GM12872 (cell line): ENCODE measurements at regions not wholly inside any gene's neighbourhood (a gene's known extent, or its start where the extent isn't known, plus 50 kb on each side); places are given as distances from the start of the nearest gene placed in this dataset.

ENCODE experiments used
- TF ChIP-seq, protein P1 (sequence below): IDR thresholded peaks from 3 replicates; pipeline ENCODE4 v1.5.1; 2011; ENCODE audit warnings: low read depth, mild to moderate bottlenecking, low read length, moderate library complexity; ENCODE audit not compliant: insufficient read depth

DNA sequence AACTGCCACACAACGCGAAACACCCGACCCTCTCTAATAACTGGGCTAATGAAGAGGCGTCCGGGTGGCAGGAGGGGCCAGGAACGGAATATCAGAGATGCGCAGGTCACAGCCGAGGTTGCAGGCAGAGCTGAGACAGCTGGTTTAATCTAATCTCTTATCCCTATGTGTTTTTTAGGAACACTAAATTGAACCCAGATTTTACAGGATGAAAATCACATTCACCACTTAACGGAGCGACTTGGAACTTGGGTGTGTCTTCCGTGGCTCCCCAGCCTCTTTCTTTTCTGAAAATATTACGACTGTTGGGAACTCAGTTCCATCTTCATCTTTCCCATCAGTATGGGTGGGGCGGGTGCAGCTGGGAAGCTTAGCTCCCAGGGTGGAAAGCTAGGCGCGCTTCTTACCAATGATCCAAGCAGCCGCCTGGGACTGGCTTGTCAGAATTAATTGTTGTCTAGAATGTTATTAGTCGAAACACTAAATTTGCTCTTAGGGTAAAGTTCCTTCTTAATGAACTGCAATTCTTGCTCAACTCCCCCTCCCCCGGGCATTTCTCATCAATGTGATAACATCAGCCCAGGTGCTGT is 92.5 kb downstream of the IRX2 start:
- TF ChIP-seq, protein P1, sequence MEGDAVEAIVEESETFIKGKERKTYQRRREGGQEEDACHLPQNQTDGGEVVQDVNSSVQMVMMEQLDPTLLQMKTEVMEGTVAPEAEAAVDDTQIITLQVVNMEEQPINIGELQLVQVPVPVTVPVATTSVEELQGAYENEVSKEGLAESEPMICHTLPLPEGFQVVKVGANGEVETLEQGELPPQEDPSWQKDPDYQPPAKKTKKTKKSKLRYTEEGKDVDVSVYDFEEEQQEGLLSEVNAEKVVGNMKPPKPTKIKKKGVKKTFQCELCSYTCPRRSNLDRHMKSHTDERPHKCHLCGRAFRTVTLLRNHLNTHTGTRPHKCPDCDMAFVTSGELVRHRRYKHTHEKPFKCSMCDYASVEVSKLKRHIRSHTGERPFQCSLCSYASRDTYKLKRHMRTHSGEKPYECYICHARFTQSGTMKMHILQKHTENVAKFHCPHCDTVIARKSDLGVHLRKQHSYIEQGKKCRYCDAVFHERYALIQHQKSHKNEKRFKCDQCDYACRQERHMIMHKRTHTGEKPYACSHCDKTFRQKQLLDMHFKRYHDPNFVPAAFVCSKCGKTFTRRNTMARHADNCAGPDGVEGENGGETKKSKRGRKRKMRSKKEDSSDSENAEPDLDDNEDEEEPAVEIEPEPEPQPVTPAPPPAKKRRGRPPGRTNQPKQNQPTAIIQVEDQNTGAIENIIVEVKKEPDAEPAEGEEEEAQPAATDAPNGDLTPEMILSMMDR: no peak

GRCh38 chr5:2658447-2658846 is 93.0 kb downstream of the IRX2 start:
- TF ChIP-seq, protein P1: no peak

DNA sequence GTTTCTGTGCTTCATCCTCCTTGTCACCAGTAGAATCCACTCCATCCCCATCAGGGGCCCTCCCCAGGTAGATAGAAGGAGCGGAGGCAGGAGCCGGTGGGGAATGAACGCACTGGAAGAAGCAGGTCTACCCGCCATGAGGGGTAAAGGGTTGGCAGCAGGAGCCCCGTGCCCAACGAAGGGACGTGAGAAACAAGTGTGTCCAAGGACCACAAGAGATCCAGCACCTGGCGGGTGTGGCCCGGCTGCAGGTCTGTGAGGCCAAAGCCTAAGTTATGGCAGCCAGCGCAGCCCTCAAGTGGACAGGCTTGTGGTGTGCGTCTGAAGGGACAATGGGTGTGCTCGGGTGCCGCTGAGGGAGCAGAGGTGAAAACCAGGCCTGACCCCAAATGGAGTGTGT is 94.3 kb downstream of the IRX2 start:
- TF ChIP-seq, protein P1: no peak

DNA sequence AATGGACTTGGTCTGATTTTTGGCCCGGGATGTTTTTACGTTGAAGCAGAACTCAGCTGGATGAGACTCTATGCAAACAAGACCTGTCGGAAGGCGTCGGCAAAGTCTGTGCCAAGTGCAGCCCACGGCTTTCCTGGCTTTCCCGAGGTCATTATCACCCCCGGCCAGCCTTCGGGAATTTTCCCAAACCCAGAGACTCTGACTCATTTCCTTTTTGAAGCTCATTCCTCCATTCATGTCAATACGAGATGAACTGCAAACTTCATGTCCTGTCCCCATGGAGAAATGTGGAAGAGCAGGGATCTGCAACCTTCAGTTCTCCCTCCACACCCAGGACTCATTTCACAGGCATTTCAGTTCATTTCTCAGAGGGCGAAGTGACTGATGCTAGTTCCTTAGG is 95.3 kb downstream of the IRX2 start:
- TF ChIP-seq, protein P1: no peak

DNA sequence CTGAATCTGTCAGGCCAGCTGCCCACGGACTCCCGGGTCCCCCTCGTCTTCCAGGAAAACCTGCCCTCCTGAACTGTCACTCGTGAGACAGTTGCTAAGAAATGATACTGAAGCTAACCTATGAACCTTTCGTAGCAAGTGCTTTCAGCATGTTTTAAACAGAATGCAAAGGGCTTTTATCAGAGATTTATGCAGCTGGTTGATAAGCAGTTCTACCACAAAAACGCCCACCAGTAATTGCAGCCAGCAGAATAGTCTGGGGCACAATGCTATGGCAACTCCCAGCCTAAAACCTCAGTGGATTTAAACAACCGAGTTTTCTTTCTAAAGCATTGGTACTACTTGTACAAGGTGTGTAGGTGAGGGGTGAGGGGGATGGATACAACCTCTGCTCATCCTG is 97.5 kb downstream of the IRX2 start:
- TF ChIP-seq, protein P1: no peak

DNA sequence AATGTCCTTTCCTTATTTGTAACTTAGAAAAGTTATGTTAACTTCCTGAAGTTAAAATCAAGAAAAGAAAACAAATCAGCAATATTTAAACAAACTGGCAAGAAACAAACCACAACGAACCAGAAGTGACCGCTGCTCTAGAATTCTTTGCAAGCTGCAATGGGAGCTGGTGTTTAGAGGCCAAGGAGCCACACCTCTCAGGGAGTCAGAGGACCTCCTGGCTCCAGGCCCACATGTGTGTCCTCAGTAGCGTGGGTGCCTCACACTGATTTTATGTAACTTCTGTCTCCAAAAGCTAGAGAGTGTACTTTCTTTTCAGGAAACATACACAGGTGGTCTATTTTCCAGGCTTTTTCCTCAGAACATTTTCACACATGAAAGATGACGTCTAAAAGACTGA is 100.4 kb downstream of the IRX2 start:
- TF ChIP-seq, protein P1: no peak

- TF ChIP-seq, protein P1: no peak
Observed at GRCh38 chr5:2642684-2643345, 108.7 kb downstream of the IRX2 start.
